ENCODE measurements at regions not wholly inside any gene's neighbourhood (a gene's known extent, or its start where the extent isn't known, plus 50 kb on each side); places are given as distances from the start of the nearest gene placed in this dataset.

DNA sequence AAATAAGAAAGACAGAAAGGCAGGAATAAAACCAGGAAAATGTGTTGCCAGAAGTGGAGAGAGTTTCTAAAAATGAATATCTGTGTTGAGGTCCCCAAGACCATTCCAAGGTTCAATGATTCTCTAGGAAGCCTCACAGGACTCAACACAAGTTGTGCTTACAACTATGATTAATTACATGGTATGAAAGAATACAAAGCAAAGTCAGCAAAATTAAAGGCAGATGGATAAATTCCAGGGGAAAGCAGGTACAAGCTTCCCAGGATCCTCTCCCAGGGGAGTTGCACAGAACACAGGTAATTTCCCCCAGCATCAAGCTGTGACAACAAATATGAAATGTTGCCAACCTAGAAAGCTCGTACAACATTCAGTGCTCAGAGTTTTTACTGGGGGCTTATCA, 154.4 kb upstream of the HNMT start:
- TF ChIP-seq POLR2A (IDR thresholded peaks at IDR 0.05) (no peak), EP300 (IDR thresholded peaks at IDR 0.05) (no peak)
- TF ChIP-seq, protein P1, sequence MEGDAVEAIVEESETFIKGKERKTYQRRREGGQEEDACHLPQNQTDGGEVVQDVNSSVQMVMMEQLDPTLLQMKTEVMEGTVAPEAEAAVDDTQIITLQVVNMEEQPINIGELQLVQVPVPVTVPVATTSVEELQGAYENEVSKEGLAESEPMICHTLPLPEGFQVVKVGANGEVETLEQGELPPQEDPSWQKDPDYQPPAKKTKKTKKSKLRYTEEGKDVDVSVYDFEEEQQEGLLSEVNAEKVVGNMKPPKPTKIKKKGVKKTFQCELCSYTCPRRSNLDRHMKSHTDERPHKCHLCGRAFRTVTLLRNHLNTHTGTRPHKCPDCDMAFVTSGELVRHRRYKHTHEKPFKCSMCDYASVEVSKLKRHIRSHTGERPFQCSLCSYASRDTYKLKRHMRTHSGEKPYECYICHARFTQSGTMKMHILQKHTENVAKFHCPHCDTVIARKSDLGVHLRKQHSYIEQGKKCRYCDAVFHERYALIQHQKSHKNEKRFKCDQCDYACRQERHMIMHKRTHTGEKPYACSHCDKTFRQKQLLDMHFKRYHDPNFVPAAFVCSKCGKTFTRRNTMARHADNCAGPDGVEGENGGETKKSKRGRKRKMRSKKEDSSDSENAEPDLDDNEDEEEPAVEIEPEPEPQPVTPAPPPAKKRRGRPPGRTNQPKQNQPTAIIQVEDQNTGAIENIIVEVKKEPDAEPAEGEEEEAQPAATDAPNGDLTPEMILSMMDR (IDR thresholded peaks at IDR 0.05), result no peak
